IMR-90 (cell line): ENCODE measurements at regions not wholly inside any gene's neighbourhood (a gene's known extent, or its start where the extent isn't known, plus 50 kb on each side); places are given as distances from the start of the nearest gene placed in this dataset.

Experiments
- ATAC-seq: fragments of 200-7000 bp; cut with Tn5 transposase; 2 replicates; pipeline ENCODE4 v1.9.1; 2020; ENCODE audit warnings: low read depth, mild to moderate bottlenecking, moderate library complexity
- BruUV-seq: library from RNA; stranded (reverse); fragments of 400-500 nt; replicated peaks from 2 replicates; lab custom pipeline; 2021; lab: Mats Ljungman, UMichigan
- CTCF ChIA-PET: fragments of 300-600 bp; formaldehyde crosslinking; extraction: SDS; loops from one replicate; lab custom pipeline; 2021; ENCODE audit warnings: antibody characterized with exemption; lab: Yijun Ruan, JAX
- POLR2A ChIA-PET: fragments of 300-600 bp; sonication (Branson Sonifier 250); formaldehyde crosslinking; loops from one replicate; lab custom pipeline; 2022; ENCODE audit warnings: antibody characterized with exemption; ENCODE audit not compliant: unreplicated experiment; lab: Charles Lee
- DNase-seq: peaks from one replicate; pipeline ENCODE4 v3.0.0; 2013
- H2AFZ ChIP-seq: replicated peaks from 2 replicates; pipeline ENCODE3; 2013; ENCODE audit warnings: low read length, mild to moderate bottlenecking; ENCODE audit not compliant: poor library complexity
- H2AK5ac ChIP-seq: 2 replicates; pipeline ENCODE4 v1.6.1; 2013; ENCODE audit warnings: low read depth, low read length, inconsistent platforms
- H2AK9ac ChIP-seq: replicated peaks from 2 replicates; pipeline ENCODE3; 2013; ENCODE audit warnings: mild to moderate bottlenecking, low read depth, low read length, moderate library complexity; ENCODE audit not compliant: poor library complexity
- H2BK120ac ChIP-seq: 2 replicates; pipeline ENCODE4 v1.6.1; 2013; ENCODE audit warnings: low read depth, low read length, inconsistent platforms
- H2BK15ac ChIP-seq: 3 replicates; pipeline ENCODE4 v1.6.1; 2013; ENCODE audit warnings: low read depth, low read length, inconsistent platforms
- H2BK20ac ChIP-seq: 2 replicates; pipeline ENCODE4 v1.6.1; 2013; ENCODE audit warnings: low read depth, mild to moderate bottlenecking, inconsistent platforms, low read length, moderate library complexity
- H2BK5ac ChIP-seq: 2 replicates; pipeline ENCODE4 v1.6.1; 2013; ENCODE audit warnings: mild to moderate bottlenecking, low read depth, low read length, inconsistent platforms; ENCODE audit not compliant: poor library complexity, severe bottlenecking
- H3K14ac ChIP-seq: replicated peaks from 2 replicates; pipeline ENCODE4 v1.6.1; 2013; ENCODE audit warnings: low read depth, low read length, inconsistent platforms
- H3K18ac ChIP-seq: 2 replicates; pipeline ENCODE4 v1.6.1; 2013; ENCODE audit warnings: low read depth, low read length, control low read depth
- H3K23ac ChIP-seq: 2 replicates; pipeline ENCODE4 v1.6.1; 2013; ENCODE audit warnings: low read depth, low read length, inconsistent platforms
- H3K27ac ChIP-seq: 2 replicates; pipeline ENCODE4 v1.5.1; 2013; ENCODE audit warnings: mild to moderate bottlenecking, control low read depth, low read length; ENCODE audit not compliant: insufficient read depth
- H3K27me3 ChIP-seq: 2 replicates; pipeline ENCODE4 v1.6.1; 2013; ENCODE audit warnings: low read length; ENCODE audit not compliant: control insufficient read depth, insufficient read depth
- H3K36me3 ChIP-seq: 2 replicates; pipeline ENCODE4 v1.6.1; 2013; ENCODE audit warnings: low read length, mixed read lengths; ENCODE audit not compliant: control insufficient read depth, insufficient read depth
- H3K4ac ChIP-seq: 2 replicates; pipeline ENCODE4 v1.6.1; 2013; ENCODE audit warnings: low read depth, low read length, inconsistent platforms
- H3K4me1 ChIP-seq: 2 replicates; pipeline ENCODE4 v1.6.1; 2013; ENCODE audit warnings: low read length, mixed read lengths; ENCODE audit not compliant: control insufficient read depth, insufficient read depth
- H3K4me2 ChIP-seq: 2 replicates; pipeline ENCODE4 v1.6.1; 2013; ENCODE audit warnings: low read depth, mild to moderate bottlenecking, control low read depth, low read length, moderate library complexity
- H3K4me3 ChIP-seq: 2 replicates; pipeline ENCODE4 v1.5.1; 2013; ENCODE audit warnings: low read depth, mild to moderate bottlenecking, control low read depth, low read length, moderate library complexity; ENCODE audit not compliant: insufficient read depth
- H3K56ac ChIP-seq: 2 replicates; pipeline ENCODE4 v1.6.1; 2013; ENCODE audit warnings: low read length, inconsistent platforms; ENCODE audit not compliant: insufficient read depth; ENCODE audit errors: extremely low read depth
- H3K79me1 ChIP-seq, 2 experiments: 2 replicates each; pipeline ENCODE4 v1.6.1; 2013; ENCODE audit warnings: low read length in 2 of 2, inconsistent platforms in 1 of 2, low read depth in 1 of 2
- H3K9ac ChIP-seq: 2 replicates; pipeline ENCODE4 v1.6.1; 2013; ENCODE audit warnings: low read depth, low read length, control low read depth
- H3K9me1 ChIP-seq: 2 replicates; pipeline ENCODE4 v1.6.1; 2013; ENCODE audit warnings: low read length, inconsistent platforms; ENCODE audit not compliant: insufficient read depth
- H3K9me3 ChIP-seq: 2 replicates; pipeline ENCODE4 v1.6.1; 2013; ENCODE audit warnings: low read length; ENCODE audit not compliant: control insufficient read depth, insufficient read depth
- H4K20me1 ChIP-seq: 2 replicates; pipeline ENCODE4 v1.6.1; 2013; ENCODE audit warnings: low read length, inconsistent platforms; ENCODE audit not compliant: insufficient read depth
- H4K5ac ChIP-seq: 2 replicates; pipeline ENCODE4 v1.6.1; 2013; ENCODE audit warnings: mild to moderate bottlenecking, low read depth, low read length, control low read depth
- H4K8ac ChIP-seq, 2 experiments: 2 replicates each; pipeline ENCODE4 v1.6.1; 2013; ENCODE audit warnings: low read depth in 2 of 2, low read length in 2 of 2, control low read depth in 1 of 2, inconsistent platforms in 1 of 2
- H4K91ac ChIP-seq: 2 replicates; pipeline ENCODE4 v1.6.1; 2013; ENCODE audit warnings: low read depth, low read length, inconsistent platforms; ENCODE audit not compliant: insufficient read depth
- BHLHE40 ChIP-seq: fragments of 150-350 bp; IDR thresholded peaks from 2 replicates; pipeline ENCODE4 v1.6.1; 2016; ENCODE audit warnings: mild to moderate bottlenecking, low read depth, low read length
- MAZ ChIP-seq: IDR thresholded peaks from 2 replicates; pipeline ENCODE4 v1.6.1; 2012; ENCODE audit warnings: low read depth, mild to moderate bottlenecking, low read length, improper control_type of control experiment, moderate library complexity, borderline replicate concordance
- MXI1 ChIP-seq: IDR thresholded peaks from 2 replicates; pipeline ENCODE4 v1.6.1; 2012; ENCODE audit warnings: low read depth, mild to moderate bottlenecking, low read length, moderate library complexity, borderline replicate concordance
- RCOR1 ChIP-seq: IDR thresholded peaks from 2 replicates; pipeline ENCODE4 v1.6.1; 2012; ENCODE audit warnings: mild to moderate bottlenecking, low read length, improper control_type of control experiment; ENCODE audit not compliant: insufficient replicate concordance
- WGBS, 2 experiments: methylation state at CpG; one replicate each; pipeline versions ENCODE4 v1.1.5 to v1.1.7; 2013; ENCODE audit warnings: missing lambda C conversion rate in 2 of 2; ENCODE audit not compliant: insufficient read length in 1 of 2; ENCODE audit errors: extremely low coverage in 2 of 2; 5-methylcytosine and 5-hydroxymethylcytosine counted together
- dilution Hi-C: fragments of 300-500 bp; cut with HindIII; formaldehyde crosslinking; loops from one replicate; pipeline ENCODE4 v1.14.3; 2018; ENCODE audit warnings: low sequenced_read_pairs; ENCODE audit not compliant: unreplicated experiment
- in situ Hi-C: fragments of 300-500 bp; cut with MboI; formaldehyde crosslinking; loops from 3 replicates; pipeline ENCODE4 v1.14.3; 2019; ENCODE audit warnings: low sequenced_read_pairs, inconsistent platforms, mixed read lengths
- intact Hi-C: fragments of 100-400 bp; cut with micrococcal nuclease; formaldehyde crosslinking; loops from 2 replicates; pipeline ENCODE4 v1.10.0; 2022
- TF ChIP-seq, protein P1 (sequence below): fragments of 150-350 bp; IDR thresholded peaks from 2 replicates; pipeline ENCODE4 v1.6.1; 2016; ENCODE audit warnings: low read depth, mild to moderate bottlenecking, low read length, moderate library complexity, borderline replicate concordance

DNA sequence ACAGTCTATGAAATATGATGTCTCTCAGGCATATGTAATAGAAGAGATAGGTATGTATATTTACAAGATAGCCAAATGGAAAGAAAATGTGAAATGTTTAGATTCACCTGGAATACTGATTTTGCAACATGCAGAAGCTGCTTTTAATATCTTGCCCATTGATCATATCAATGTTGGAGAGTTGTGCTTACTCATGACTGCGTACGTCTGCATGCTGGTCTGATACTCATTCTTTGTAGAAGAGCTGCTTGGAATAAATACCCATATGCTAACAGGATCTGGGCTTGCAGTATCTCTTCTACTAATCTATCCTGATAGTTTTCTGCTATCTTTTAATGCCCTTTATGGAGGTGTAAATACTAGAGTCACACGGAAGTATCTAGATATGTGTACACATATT, 120.6 kb upstream of the FOXP2 start:
- Histone ChIP-seq H3K4me1 (no peaks in the 10 kb centered on the region), H4K5ac (no peak overlapping the region), H3K23ac (no peak overlapping the region), H3K18ac (no peak overlapping the region), H3K79me1 (no peaks in the 10 kb centered on the region), H2AFZ (no peak overlapping the region), H2BK5ac (no peak overlapping the region), H4K91ac (no peak overlapping the region), H3K9ac (no peak overlapping the region), H2AK5ac (no peak overlapping the region), H2BK15ac (no peak overlapping the region), H3K36me3 (no peaks in the 10 kb centered on the region), H3K27me3 (no peaks in the 10 kb centered on the region), H3K9me3 (no peaks in the 10 kb centered on the region), H3K4ac (no peak overlapping the region), H2BK120ac (no peak overlapping the region), H3K56ac (no peak overlapping the region), H3K9me1 (no peaks in the 10 kb centered on the region), H4K8ac (no peak overlapping the region), H4K20me1 (no peaks in the 10 kb centered on the region), H2AK9ac (no peak overlapping the region), H3K4me2 (no peak overlapping the region), H3K27ac (no peak overlapping the region), H3K4me3 (no peak overlapping the region), H3K14ac (no peak overlapping the region), H2BK20ac (no peak overlapping the region)
- intact Hi-C loops (no loop called here), dilution Hi-C loops (no loop called here), in situ Hi-C loops (no loop called here)
- CTCF ChIA-PET = no interaction called here
- no TSS peak for BruUV-seq
- TF ChIP-seq RCOR1 (no peak), BHLHE40 (no peak), MXI1 (no peak), MAZ (no peak)
- TF ChIP-seq, protein P1, sequence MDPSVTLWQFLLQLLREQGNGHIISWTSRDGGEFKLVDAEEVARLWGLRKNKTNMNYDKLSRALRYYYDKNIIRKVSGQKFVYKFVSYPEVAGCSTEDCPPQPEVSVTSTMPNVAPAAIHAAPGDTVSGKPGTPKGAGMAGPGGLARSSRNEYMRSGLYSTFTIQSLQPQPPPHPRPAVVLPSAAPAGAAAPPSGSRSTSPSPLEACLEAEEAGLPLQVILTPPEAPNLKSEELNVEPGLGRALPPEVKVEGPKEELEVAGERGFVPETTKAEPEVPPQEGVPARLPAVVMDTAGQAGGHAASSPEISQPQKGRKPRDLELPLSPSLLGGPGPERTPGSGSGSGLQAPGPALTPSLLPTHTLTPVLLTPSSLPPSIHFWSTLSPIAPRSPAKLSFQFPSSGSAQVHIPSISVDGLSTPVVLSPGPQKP = no peak
- ATAC-seq (no peak), DNase-seq (no peak)
- WGBS, 2 experiments = no CpG with 5 or more reads among the region's 3 CpGs
- POLR2A ChIA-PET = no interaction called here
